Astrocyte of the cerebellum (primary cell): ENCODE measurements at regions not wholly inside any gene's neighbourhood (a gene's known extent, or its start where the extent isn't known, plus 50 kb on each side); places are given as distances from the start of the nearest gene placed in this dataset.
A peak's percentile ranks its signal among the peaks of the same experiment; 100 is the strongest.

Source experiments
- DNase-seq: peaks from one replicate; pipeline ENCODE4 v3.0.0-alpha.2; 2011; ENCODE audit warnings: low read depth
- H3K4me3 ChIP-seq: 2 replicates; pipeline ENCODE4 v1.5.1; 2011; ENCODE audit warnings: mild to moderate bottlenecking, low read depth, low read length, moderate library complexity
- CTCF ChIP-seq: IDR thresholded peaks from 2 replicates; pipeline ENCODE4 v1.5.1; 2012; ENCODE audit warnings: low read length, low read depth, moderate library complexity, mild to moderate bottlenecking; ENCODE audit errors: missing control alignments
- in situ Hi-C: cut with HindIII; loops from 2 replicates; pipeline ENCODE4 v1.10.0; 2017; ENCODE audit warnings: low sequenced_read_pairs

GRCh38 chr1:67952071-67952470 lies 98.4 kb downstream of the DIRAS3 start:
- in situ Hi-C loops = no loop called here

GRCh38 chr1:67951014-67951413 lies 99.4 kb downstream of the DIRAS3 start:
- in situ Hi-C loops = no loop called here
- H3K4me3 ChIP-seq = no peak overlapping the region
- no peak for DNase-seq
- TF ChIP-seq CTCF = no peak

More at GRCh38 chr1:67952071-67952470, 98.4 kb downstream of the DIRAS3 start:
- peak; percentile 40 for DNase-seq
- TF ChIP-seq CTCF = no peak
- no peak overlapping the region for H3K4me3 ChIP-seq

GRCh38 chr1:67948151-67949080 lies 102.0 kb downstream of the DIRAS3 start:
- no peak overlapping the region for H3K4me3 ChIP-seq
- DNase-seq = peak; percentile 27
- no peak for TF ChIP-seq CTCF
- in situ Hi-C loops = no loop called here

GRCh38 chr1:67947114-67947513 lies 103.3 kb downstream of the DIRAS3 start:
- DNase-seq = no peak
- H3K4me3 ChIP-seq = no peak overlapping the region
- no peak for TF ChIP-seq CTCF
- in situ Hi-C loops = no loop called here

GRCh38 chr1:67945733-67946374 lies 104.6 kb downstream of the DIRAS3 start:
- H3K4me3 ChIP-seq = no peak overlapping the region
- no peak for DNase-seq
- in situ Hi-C loops = no loop called here
- TF ChIP-seq CTCF = no peak

GRCh38 chr1:67942274-67942673 lies 108.2 kb downstream of the DIRAS3 start:
- no peak for DNase-seq
- in situ Hi-C loops = no loop called here
- no peak overlapping the region for H3K4me3 ChIP-seq
- TF ChIP-seq CTCF = no peak
